Gastroesophageal sphincter (tissue), 2 donors: ENCODE measurements at regions not wholly inside any gene's neighbourhood (a gene's known extent, or its start where the extent isn't known, plus 50 kb on each side); places are given as distances from the start of the nearest gene placed in this dataset.

ENCODE experiments used
- EP300 ChIP-seq: sonication (generic); formaldehyde crosslinking; IDR thresholded peaks from one replicate; pipeline ENCODE4 v1.6.1; 2017; ENCODE audit warnings: antibody characterized with exemption, mild to moderate bottlenecking
- POLR2A ChIP-seq, 2 donors: fragments of 450-650 bp; IDR thresholded peaks; one replicate each; pipeline ENCODE4 v1.6.1; 2017; ENCODE audit warnings: antibody characterized with exemption in 2 of 2, mild to moderate bottlenecking in 2 of 2, moderate library complexity in 1 of 2

- no peak for TF ChIP-seq POLR2A (IDR thresholded peaks at IDR 0.05)
- TF ChIP-seq EP300 = no peak
Observed at GRCh38 chr6:65922049-65922448, 215.0 kb upstream of the EYS start.
